ENCODE measurements at regions not wholly inside any gene's neighbourhood (a gene's known extent, or its start where the extent isn't known, plus 50 kb on each side); places are given as distances from the start of the nearest gene placed in this dataset.

DNA sequence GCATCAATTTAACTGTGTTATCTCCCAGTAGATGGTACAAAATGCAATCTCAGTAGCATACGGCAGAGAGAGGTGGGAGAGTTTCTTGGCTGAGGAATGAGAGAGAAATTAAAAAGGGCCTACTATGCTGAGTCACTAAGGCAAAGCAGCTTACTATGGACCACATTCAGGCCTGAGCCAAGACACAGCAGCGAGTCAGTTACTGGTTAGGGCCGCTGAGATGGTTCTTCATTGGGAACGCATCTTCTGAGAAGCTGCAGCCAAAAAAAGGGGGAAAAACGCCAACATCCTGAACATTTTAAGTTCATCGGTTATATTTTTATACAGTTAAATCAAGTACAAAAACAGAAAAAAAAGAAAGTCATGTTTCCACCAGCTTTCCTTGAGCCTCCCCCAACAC lies 61.1 kb upstream of the BDNF start (continued):
- TF ChIP-seq, protein P1, sequence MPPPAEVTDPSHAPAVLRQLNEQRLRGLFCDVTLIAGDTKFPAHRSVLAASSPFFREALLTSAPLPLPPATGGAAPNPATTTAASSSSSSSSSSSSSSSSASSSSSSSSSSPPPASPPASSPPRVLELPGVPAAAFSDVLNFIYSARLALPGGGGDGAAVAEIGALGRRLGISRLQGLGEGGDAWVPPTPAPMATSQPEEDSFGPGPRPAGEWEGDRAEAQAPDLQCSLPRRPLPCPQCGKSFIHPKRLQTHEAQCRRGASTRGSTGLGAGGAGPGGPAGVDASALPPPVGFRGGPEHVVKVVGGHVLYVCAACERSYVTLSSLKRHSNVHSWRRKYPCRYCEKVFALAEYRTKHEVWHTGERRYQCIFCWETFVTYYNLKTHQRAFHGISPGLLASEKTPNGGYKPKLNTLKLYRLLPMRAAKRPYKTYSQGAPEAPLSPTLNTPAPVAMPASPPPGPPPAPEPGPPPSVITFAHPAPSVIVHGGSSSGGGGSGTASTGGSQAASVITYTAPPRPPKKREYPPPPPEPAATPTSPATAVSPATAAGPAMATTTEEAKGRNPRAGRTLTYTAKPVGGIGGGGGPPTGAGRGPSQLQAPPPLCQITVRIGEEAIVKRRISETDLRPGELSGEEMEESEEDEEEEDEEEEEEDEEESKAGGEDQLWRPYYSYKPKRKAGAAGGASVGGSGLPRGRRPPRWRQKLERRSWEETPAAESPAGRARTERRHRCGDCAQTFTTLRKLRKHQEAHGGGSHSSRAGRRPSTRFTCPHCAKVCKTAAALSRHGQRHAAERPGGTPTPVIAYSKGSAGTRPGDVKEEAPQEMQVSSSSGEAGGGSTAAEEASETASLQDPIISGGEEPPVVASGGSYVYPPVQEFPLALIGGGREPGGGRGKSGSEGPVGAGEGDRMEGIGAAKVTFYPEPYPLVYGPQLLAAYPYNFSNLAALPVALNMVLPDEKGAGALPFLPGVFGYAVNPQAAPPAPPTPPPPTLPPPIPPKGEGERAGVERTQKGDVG (CRISPR knock-in tag; IDR thresholded peaks at IDR 0.05) = no peak
- TF ChIP-seq CHD2 (IDR thresholded peaks at IDR 0.05; ENCODE audit: borderline replicate concordance, low read depth, low read length) (no peak), MTA2 (IDR thresholded peaks at IDR 0.05; ENCODE audit: low read depth) (no peak), TCF3 (IDR thresholded peaks at IDR 0.05; ENCODE audit: borderline replicate concordance, insufficient read depth, low read depth, low read length) (no peak), CHD1 (IDR thresholded peaks at IDR 0.05; ENCODE audit: low read depth, low read length) (no peak), FOXM1 (IDR thresholded peaks at IDR 0.05; ENCODE audit: low read depth, low read length) (no peak), MTA3 (IDR thresholded peaks at IDR 0.05; ENCODE audit: borderline replicate concordance, low read length) (no peak), NR2C2 (IDR thresholded peaks at IDR 0.05; ENCODE audit: borderline replicate concordance, control insufficient read depth, insufficient read length, low read depth) (no peak), SMC3 (IDR thresholded peaks at IDR 0.05; ENCODE audit: borderline replicate concordance, low read length) (no peak), SP1 (IDR thresholded peaks at IDR 0.05; ENCODE audit: low read depth, low read length) (no peak), NFYA (IDR thresholded peaks at IDR 0.05; ENCODE audit: borderline replicate concordance, low read depth, low read length) (no peak), ATF2 (IDR thresholded peaks at IDR 0.05; ENCODE audit: low read length) (no peak), TCF7 (IDR thresholded peaks at IDR 0.05; ENCODE audit: borderline replicate concordance) (no peak)
- TF ChIP-seq, protein P2, sequence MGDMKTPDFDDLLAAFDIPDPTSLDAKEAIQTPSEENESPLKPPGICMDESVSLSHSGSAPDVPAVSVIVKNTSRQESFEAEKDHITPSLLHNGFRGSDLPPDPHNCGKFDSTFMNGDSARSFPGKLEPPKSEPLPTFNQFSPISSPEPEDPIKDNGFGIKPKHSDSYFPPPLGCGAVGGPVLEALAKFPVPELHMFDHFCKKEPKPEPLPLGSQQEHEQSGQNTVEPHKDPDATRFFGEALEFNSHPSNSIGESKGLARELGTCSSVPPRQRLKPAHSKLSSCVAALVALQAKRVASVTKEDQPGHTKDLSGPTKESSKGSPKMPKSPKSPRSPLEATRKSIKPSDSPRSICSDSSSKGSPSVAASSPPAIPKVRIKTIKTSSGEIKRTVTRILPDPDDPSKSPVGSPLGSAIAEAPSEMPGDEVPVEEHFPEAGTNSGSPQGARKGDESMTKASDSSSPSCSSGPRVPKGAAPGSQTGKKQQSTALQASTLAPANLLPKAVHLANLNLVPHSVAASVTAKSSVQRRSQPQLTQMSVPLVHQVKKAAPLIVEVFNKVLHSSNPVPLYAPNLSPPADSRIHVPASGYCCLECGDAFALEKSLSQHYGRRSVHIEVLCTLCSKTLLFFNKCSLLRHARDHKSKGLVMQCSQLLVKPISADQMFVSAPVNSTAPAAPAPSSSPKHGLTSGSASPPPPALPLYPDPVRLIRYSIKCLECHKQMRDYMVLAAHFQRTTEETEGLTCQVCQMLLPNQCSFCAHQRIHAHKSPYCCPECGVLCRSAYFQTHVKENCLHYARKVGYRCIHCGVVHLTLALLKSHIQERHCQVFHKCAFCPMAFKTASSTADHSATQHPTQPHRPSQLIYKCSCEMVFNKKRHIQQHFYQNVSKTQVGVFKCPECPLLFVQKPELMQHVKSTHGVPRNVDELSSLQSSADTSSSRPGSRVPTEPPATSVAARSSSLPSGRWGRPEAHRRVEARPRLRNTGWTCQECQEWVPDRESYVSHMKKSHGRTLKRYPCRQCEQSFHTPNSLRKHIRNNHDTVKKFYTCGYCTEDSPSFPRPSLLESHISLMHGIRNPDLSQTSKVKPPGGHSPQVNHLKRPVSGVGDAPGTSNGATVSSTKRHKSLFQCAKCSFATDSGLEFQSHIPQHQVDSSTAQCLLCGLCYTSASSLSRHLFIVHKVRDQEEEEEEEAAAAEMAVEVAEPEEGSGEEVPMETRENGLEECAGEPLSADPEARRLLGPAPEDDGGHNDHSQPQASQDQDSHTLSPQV (IDR thresholded peaks at IDR 0.05) = no peak
